IMR-90 (cell line): ENCODE measurements at regions not wholly inside any gene's neighbourhood (a gene's known extent, or its start where the extent isn't known, plus 50 kb on each side); places are given as distances from the start of the nearest gene placed in this dataset.

Experiments used
- CEBPB ChIP-seq: IDR thresholded peaks from 2 replicates; pipeline ENCODE4 v1.6.1; 2012; ENCODE audit warnings: low read depth, low read length, improper control_type of control experiment
- CTCF ChIP-seq: conservative IDR thresholded peaks from 2 replicates; pipeline ENCODE4 v1.5.1; 2012; ENCODE audit warnings: mild to moderate bottlenecking, low read depth, low read length, improper control_type of control experiment
- FOS ChIP-seq: fragments of 150-350 bp; IDR thresholded peaks from 2 replicates; pipeline ENCODE4 v1.6.1; 2016; ENCODE audit warnings: low read depth, low read length
- RAD21 ChIP-seq: IDR thresholded peaks from 2 replicates; pipeline ENCODE4 v1.6.1; 2012; ENCODE audit warnings: low read length, improper control_type of control experiment
- USF2 ChIP-seq: fragments of 150-350 bp; IDR thresholded peaks from 2 replicates; pipeline ENCODE4 v1.6.1; 2017; ENCODE audit warnings: mild to moderate bottlenecking, antibody characterized with exemption, low read length, low read depth

DNA sequence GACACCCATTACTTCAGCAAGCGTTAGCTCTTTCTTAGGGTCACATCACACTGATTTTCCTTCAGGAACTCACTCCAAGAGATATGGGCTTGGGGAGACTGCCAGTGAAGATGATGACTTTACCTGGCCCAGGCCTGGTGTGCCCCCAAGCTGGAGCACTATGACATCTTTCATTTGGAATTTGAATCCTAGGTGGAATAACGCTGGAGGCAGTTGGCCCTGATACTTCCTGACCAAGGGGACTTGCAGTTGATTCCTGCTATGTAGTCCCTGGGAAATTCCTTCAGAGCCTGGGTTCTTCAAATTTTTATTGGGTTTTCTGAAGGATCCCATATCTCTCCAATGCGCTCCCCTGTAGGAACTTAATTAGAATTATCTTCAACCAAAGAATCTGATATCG lies 114.9 kb upstream of the GUCA2B start:
- no peak for TF ChIP-seq CTCF
- no peak for TF ChIP-seq USF2
- no peak for TF ChIP-seq FOS
- TF ChIP-seq CEBPB = no peak
- TF ChIP-seq RAD21 = no peak
